ENCODE measurements at regions not wholly inside any gene's neighbourhood (a gene's known extent, or its start where the extent isn't known, plus 50 kb on each side); places are given as distances from the start of the nearest gene placed in this dataset.

DNA sequence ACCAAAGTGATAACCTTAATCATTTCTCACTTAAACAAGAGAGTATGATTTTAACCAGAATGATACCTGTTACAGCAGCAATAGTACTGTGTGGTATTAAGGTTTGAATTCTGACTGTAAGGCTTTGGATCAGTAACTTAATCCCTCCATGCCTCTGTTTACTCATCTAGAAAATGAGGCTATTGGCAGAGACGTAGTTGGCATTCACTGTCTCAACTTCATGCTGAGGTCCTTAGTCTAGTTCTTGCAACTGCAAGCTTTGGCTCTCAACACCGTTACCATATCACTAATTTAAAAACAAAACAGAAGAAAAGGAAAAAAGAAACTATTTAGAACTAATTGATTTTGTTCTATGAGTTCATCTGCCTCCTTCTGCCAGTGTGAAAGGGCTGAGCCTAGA is 875.4 kb downstream of the MCTP2 start:
- TF ChIP-seq EZH2 (IDR thresholded peaks at IDR 0.05; ENCODE audit: insufficient read depth, poor library complexity, severe bottlenecking) (no peak), EZH2phosphoT487 (IDR thresholded peaks at IDR 0.05; ENCODE audit: insufficient read depth, low read depth) (no peak)

Data from GM23248 (cell line).